OCI-M1 (cell line): ENCODE measurements at regions not wholly inside any gene's neighbourhood (a gene's known extent, or its start where the extent isn't known, plus 50 kb on each side); places are given as distances from the start of the nearest gene placed in this dataset.
"Not testable (repeated sequence)": the region's sequence is repeated elsewhere in the genome, so short reads cannot be mapped to it uniquely, and the experiment has no call there.

ENCODE experiments used
- DNase-seq: peaks from one replicate; lab custom pipeline; 2025; lab: John Stamatoyannopoulos, UW

DNA sequence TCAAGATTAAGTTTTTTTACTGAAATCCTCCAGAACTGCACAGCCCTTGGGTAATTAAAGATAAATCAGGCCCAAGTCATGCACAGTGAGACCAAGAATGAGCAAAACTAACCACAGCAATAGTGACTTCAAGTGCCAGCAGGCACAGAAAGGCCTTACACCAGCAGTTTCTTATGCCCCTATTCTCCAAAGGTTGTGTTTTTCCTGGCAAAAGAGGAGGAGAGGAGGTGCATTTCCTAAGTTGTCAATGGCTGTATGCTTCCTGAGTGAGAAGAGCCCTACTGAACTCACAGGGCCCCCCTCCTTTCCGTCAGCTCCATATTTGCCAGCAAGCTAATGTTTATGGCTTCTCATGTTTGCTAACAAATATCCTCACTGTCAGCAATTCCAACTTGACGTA is 418.7 kb upstream of the INTU start:
- no peak for DNase-seq

DNA sequence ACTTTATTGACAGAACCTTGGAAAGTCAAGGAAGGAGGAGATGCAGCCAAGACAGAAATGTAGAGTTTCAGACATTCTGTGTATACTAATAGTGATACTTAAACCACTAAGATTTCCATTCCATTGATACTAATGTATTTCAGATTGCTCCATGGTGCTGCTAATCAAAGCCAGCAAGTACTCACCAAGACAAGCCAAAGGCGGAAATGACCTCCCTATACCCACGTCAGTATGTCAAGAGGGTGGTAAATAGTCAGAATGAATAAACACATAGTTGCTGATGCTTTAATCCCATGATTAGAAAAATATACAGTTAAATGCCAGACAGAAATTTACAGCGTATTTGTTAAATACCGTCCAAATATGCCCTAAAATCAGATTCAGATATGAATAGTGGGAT is 417.8 kb upstream of the INTU start:
- DNase-seq = no peak

DNA sequence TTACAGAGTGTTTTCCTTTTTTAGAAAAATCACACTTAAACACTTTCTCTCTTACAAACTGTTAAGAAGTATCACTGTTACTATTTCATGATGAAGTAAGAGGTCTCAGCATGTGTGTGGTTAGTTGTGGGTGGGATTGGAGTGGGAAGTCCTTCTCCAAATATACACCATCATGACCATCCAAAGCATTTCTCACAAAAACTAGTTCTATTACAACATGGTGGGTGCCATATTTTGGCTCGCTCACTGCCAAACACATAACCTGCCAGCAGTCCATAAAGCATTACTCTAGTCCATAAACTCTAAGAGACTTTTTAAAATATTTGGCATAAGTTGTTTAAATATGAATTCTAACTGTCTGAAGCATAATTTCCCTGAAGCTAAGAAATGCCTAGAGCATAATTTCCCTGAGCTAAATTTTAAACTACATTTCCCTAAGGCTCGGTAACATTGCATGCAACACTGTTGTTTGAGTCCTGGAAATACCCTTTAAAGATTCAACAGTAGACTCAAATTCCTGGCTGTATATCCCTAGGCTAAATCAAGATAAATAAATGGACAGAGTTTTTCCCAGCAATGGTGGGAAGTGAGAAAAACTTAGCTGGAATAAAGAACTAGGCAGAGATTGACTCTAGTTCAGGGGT is 415.0 kb upstream of the INTU start:
- no peak for DNase-seq

DNA sequence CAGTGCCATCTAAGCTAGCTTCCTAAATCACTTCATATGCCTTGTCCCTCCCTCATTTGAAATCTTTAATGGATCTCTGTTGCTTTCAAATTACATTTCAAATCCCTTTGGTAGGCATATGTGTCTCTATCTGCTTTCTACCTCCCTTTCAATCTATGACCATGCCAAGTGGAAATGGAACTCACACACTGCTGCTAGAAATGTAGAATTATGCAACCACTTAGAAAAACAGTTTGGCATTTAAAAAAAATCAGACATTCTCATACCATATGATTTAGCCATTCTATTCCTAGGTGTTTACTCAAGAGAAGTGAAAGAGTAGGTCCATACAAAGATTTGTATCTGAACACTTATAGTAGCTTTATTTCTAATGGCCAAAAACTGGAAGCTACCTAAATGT is 413.5 kb upstream of the INTU start:
- no peak for DNase-seq

DNA sequence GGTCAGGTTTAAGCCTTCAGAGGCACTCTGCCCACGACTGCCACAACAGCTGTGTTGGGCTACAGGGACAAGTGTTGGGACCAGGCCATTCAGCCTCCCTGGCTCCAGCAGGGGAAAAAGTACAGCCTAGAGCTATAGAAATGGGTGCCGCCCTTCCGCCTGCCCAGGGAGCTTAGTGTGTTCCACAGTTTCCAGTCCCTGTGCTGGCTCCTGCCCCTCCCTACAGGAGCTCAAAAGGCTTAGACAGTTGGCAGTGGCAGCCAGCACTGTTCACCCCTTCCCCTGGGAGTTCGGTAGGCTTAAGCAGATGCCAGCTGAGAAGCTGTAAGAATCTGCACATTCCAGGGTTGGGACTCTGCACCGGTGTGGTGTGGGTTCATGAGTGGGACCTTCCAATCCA is 408.2 kb upstream of the INTU start:
- no peak for DNase-seq

DNA sequence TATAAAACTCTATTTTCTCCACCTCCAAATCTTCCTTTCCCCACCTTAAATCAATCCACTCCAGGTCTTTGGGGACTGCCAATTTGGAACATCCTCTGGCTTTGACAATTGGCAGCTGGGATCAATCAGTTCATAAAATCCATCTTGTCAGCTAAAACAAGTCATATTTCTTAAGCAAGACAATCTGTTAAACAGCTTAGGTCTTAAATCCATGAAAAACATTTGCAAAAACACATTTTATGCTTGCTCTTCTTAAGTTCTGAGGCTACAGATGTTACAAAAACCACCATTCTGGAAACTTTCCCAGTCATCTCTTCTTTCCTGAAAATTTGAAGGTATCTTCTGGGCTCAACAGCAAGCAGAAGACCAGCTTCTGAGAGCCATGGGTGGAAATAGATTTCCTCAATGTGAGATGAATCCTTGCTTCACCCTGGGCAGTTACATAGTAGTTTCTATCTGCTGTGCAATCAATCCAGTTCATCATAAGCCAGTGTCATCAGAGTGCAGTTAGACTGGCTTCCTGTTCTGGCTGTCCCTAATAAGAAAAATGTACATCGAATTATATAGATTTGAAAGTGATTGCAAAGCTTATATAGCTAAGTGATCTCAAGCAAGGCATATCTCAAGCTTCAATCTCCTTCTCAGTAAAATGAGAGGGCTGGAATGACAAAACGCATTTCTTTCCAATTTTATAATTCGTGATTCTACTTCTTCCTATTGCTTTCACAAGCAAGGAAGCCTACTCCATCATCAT is 402.7 kb upstream of the INTU start:
- no peak for DNase-seq

DNA sequence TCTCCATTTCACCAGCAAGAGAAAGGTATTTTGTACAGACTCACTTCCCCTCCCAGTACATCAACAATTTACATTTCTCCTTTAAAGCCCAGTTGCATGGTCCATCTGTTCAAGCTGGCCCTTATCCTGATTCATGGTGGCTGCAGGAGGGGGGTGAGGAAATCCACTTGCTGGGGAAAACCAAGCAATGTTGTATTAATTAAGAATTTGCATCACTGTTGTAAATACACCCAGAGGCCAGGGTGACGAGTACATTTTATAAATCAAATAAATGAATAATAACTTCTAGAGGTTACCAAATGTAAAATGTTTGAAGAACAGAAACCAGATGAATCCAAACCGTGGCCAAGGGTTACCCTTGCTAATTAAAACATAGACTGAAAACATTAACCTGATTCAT is 395.9 kb upstream of the INTU start:
- no peak for DNase-seq

DNA sequence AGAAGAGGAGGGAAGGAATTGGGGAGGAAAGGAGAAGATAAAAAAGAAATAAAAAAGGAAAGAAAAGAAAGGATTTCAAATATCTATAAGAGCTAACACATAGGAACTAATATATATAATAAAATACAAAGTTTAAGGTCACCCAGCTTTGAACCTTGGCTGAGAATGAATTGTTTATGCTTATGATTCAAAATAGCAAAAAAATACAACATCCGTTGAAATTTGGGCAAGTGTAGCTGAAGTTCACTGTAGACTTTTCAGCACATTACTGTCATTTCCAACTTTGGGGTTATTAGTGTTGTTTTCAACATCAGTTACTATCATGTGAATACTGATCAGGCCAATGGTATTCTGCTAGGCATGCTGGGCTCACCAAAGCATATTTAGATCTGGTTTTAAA is 395.2 kb upstream of the INTU start:
- no peak for DNase-seq

DNA sequence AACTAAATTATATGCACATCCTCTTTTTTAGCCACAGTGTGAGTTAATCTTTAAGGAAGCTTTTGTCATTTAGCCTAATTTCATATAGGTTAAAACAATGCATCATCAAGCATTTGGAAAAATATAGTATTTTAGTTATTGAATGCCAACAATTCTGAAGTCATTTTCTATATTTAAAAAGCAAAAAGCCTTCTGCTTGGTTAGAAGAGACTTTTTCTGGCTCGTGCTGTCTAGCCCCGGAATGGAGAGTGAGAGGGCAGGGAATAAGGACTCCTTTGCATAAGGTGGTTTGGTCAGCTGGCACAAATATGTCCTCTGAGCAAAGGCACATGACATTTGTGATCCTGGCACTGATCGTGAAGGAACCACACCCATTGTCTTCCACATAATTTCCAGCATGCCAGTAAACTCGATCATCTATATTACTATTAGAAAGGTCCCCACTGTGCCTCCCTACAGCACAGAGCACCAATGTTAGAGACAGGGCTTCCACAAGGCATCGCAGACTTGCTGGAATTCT is 393.7 kb upstream of the INTU start:
- no peak for DNase-seq

DNA sequence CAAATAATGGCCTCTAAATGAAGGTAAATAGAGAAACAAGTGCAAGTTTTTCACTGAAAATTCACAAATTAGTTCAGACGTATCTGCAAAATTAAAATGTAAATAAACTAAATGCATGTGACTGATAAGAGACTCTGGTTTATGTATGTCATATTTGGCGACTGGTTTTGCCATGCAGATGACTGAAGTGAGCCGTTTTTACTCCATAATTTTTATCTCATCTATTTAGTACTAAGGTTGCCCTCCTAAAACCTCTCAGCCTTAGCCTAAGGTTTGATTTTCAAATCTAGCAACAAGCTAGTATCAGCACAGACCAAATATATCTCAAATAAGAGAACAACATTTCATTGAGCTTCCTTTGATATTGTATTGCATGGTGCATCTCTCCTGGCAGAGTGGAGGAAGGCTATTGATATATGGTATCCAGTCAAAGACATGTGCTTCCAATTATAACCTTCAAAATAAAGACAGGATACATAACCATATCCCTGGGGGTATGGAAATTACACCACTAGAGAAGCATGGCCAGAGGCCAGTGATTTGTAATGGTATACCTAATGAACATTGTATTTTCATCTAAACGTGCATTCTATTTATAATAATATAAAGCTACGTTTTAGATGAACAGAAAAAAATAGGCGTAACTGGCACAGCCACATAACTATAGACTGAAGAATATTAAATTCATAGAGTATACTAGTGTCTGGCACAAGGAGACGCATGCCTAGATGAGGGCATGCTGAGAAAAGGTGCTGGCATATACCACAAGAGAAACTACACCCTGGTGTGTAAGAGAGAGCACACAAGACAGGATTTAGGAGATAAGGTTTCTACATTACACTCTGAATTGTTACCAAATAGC is 392.6 kb upstream of the INTU start:
- no peak for DNase-seq

DNA sequence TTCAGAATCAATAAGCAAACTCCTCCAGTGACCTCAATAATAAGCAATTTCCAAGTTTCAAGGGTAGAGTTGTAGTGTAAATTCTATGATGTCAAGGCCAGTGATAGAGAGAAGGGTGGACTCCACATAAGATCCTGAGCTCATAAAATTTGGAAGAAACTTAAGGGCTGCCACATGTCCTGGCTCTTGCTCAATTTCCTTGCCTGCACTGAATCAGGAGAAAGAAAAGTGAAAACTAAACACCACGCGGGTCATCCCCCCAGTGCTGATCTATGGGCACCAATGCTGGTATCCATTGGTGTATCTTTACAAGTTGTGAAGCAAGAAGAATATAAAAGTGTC is 392.0 kb upstream of the INTU start:
- no peak for DNase-seq

DNA sequence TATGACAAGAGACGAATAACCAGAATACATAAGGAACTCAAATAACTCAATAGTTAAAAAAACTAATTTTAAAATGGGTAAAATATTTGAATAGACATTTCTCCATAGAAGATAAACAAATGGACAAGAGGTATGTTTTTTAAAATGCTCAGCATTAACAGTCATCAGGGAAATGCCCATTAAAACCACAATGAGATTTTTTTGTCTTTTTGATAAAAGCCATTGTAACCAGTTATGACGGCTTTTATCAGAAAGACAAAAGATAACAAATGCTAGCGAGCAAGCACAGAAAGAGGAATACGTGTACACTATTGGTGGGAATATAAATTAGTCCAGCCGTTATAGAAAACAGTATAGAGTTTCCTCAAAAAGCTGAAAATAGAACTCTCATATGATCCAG is 388.2 kb upstream of the INTU start:
- DNase-seq = no peak

DNA sequence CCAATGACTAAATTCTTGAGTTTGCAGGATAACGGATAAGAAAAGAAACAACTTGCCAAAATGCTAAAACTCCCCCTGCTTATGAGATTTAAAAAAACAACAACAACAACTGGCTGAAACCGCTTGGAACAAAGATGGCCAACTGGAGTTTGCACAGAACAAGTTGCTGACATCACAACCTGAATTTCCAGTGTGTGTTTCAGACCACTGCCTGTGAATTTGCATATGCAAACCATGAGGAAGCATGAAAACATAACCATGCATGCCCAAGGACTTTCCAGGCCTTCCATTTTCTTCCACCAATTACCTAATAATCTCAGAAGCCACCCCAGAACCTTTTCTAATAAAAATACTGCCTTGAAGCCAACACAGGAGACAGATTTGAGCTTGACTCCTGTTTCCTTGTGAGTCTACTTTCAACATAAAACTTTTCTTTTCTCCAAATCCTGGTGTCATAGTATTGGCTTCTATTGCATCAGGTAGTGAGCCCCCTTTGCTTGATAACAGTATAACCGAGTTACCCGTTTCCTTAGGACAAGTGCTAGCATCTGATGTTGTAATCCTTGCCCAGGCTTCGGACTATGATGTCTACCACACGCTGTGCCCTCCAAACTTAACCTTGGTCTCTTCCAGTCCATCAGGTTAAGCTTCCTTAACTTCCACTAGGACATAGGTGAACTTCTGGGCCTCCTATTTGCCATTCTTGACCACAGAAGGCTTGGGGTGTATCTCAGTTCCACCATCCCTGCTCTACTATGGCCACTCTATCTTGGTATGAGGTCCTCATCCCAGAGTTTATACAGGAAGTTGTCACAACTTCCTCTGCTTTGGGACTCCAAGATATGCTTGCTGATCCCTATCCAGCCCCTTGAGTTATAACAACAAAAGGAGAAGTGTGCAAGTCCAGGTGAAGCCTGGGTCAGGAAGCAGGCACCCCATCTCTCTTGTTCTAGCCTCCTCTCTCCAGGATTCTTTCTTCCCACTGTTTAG is 385.5 kb upstream of the INTU start:
- DNase-seq = peak; percentile 50

DNA sequence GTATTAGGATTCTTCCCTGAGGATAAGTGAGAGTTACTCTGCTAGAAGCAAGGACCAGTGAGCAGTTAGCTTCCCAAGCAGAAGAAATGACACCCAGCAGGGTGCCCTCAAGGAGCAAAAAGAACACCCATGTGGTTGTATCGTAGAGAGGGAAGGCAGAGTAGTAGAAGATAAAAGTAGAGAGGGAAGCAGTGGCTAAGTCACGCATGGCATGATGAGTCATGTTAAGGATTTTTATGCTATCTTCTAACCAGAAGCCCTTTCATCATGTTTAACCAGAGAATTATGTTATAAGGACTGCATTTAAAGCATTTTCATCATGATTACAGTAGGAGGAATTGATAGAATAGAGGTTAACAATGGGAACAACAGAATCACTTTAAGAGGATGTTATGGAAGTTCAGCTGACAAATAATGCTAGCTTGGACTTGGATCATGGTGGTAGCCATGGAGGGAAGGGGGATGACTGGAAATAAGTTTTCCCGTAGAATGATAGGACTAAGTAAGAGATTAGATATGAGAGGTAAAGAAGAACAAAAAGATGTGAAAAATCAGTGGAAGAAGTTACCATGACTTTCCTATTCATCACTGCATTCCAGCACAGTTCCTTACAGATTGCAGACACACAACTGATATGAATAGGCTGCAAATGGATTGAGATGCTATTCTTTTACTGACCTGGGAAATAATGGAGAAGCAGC is 383.5 kb upstream of the INTU start:
- DNase-seq = peak; percentile 87

DNA sequence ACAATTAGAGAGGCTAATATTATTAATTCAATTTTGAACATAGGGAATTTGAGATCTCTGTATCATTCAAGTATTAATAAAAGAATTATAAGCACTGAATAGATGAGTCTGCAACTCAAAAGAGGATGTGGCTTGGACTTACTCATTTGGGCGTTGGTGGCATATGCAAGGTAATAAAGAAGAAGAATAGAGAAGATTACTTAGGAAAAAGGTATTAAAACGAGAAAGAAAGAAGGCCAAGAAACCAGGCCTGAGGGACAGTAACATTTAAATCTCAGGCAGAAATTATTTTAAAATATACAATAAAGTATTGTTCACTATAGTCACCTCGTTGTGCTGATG is 383.0 kb upstream of the INTU start:
- peak; percentile 62 for DNase-seq

DNA sequence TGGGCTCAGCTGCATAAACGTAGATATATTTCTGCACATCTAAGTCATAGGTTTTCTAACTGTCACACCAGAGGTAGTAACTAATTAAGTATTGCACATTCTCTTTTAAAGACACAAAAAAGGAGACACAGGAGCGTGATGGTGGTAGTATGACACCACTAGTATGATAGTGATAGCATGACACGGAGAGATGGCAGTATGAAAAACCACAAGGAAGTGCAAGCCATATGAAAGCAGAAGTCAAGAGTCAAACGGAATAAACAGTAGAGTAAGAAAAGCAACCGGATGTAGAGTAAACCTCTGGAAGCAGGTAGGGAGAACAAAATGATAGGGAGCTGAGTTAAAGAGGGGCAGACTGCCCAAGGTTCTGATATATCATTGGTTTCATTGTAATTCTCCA is 382.2 kb upstream of the INTU start:
- DNase-seq = peak; percentile 84

DNA sequence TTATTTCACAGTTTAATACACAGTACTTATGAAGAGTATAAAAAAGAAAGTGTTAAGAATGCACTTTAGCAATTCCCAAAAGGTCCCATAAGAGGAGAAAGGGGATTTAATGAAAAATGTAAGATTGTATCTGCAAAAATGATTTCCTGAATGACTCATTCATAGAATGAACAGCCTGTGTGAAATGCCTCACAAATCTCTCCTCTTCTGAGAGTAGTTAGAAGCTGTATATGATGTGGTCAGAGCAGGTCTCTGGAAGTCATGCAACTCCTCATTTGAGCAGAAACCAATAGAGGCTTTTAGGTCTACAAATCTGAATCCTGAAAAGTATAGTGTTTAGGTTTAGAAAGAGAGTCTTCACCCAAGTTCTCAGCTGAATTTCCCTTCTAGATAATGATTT is 381.3 kb upstream of the INTU start:
- DNase-seq = peak; percentile 69

DNA sequence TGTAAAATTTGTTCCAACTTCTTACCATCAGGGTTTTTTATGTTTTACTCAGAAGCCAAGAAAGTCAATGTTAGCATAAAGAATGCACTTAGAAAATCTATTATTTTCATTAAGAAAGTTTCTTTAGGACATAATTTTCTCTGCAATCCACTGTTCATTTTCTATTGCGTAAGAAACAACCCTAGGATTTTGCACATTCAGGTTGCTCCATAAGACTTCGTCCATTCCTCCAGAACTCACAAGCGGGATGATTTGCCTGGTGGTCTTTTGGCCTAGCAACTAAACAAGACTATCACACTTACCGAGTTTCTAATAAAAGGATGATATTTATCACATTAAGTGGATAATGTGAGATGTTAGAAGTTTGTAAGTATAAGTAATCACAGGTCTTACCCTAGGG is 376.3 kb upstream of the INTU start:
- DNase-seq = no peak

DNA sequence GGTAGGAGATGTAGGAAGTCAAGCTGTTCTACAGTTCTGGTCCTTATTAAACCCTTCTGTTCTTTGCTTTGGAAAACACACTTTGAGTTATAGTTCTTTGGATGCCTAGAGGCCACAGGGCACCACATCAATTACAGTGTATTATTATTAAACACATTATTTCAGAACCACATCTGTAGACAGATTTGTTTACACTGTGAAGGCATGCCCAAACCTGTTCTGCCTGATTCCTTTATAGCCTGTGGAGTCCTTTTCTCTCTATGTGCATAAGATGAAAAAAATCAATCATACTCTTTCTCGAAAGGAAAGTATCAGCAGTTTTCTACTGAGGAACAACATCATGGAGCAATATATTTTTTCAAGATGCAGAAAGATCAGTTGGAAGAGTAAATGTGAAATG is 371.3 kb upstream of the INTU start:
- DNase-seq = no peak

DNA sequence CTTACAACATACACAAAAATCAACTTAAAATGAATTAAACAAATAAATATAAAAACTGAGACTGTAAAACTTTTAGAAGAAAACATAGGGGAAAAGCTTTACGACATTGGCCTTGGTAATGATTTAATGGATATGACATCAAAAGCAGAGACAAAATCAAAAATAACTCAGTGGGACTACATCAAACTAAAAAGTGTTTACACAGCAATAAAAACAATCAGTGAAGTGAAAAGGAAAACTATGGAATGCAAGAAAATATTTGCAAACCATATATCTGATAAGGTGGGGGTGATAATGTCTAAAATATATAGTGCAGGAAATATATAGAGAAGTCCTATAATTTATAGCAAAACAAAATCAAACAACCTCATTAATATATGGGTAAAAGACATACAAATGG is 364.4 kb upstream of the INTU start:
- no peak for DNase-seq

DNA sequence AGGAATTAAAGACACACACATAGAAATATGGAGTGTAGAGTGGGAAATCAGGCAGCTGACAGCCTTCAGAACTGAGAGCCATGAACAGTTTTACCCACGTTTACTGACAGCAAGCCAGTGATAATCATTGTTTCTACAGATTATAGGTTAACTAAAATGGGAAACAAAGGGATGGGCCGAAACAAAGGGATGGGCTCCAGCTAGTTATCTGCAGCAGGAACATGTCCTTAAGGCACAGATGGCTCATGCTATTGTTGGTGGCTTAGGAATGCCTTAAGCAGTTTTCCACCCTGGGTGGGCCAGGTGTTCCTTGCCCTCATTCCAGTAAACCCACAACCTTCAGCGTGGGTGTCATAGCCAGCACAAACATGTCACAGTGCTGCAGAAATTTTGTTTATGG is 355.7 kb upstream of the INTU start:
- not testable (repeated sequence) for DNase-seq
